NB4 (cell line): ENCODE measurements at regions not wholly inside any gene's neighbourhood (a gene's known extent, or its start where the extent isn't known, plus 50 kb on each side); places are given as distances from the start of the nearest gene placed in this dataset.

Source experiments
- DNase-seq: peaks from one replicate; pipeline ENCODE4 v3.0.0; 2010; ENCODE audit warnings: low read depth
- H3K4me3 ChIP-seq: one replicate; pipeline ENCODE4 v1.5.1; 2011; ENCODE audit warnings: mild to moderate bottlenecking, low read depth, low read length, moderate library complexity
- CTCF ChIP-seq: IDR thresholded peaks from one replicate; pipeline ENCODE4 v1.5.1; 2012; ENCODE audit warnings: low read depth, low read length
- MAX ChIP-seq: IDR thresholded peaks from 2 replicates; pipeline ENCODE4 v1.6.1; 2011; ENCODE audit warnings: low read depth, low read length
- MYC ChIP-seq: IDR thresholded peaks from 2 replicates; pipeline ENCODE4 v1.6.1; 2011; ENCODE audit warnings: low read depth, low read length
- POLR2A ChIP-seq: IDR thresholded peaks from 2 replicates; pipeline ENCODE4 v1.6.1; 2011; ENCODE audit warnings: mild to moderate bottlenecking; ENCODE audit not compliant: insufficient read length; ENCODE audit errors: extremely low read depth

- DNase-seq: peak; percentile 1
- H3K4me3 ChIP-seq: no peak overlapping the region
- TF ChIP-seq CTCF: no peak
- no peak for TF ChIP-seq MYC
- no peak for TF ChIP-seq MAX
- TF ChIP-seq POLR2A: no peak
Measured at GRCh38 chr1:166354406-166354805, 187.6 kb upstream of the FAM78B start.

GRCh38 chr1:166365081-166365480, 198.3 kb upstream of the FAM78B start:
- TF ChIP-seq MAX: no peak
- no peak for TF ChIP-seq MYC
- DNase-seq: no peak

GRCh38 chr1:166368030-166368429, 201.2 kb upstream of the FAM78B start:
- no peak for DNase-seq
- no peak for TF ChIP-seq POLR2A
- TF ChIP-seq MYC: no peak
- no peak for TF ChIP-seq CTCF
- no peak for TF ChIP-seq MAX
- no peak overlapping the region for H3K4me3 ChIP-seq

More at GRCh38 chr1:166365081-166365480, 198.3 kb upstream of the FAM78B start:
- H3K4me3 ChIP-seq: no peak overlapping the region

- no peak overlapping the region for H3K4me3 ChIP-seq
- no peak for TF ChIP-seq CTCF
- TF ChIP-seq MAX: no peak
- no peak for TF ChIP-seq MYC
- no peak for TF ChIP-seq POLR2A
- no peak for DNase-seq
Measured at GRCh38 chr1:166377896-166378295, 211.1 kb upstream of the FAM78B start.

- no peak for DNase-seq
- H3K4me3 ChIP-seq: no peak overlapping the region
- no peak for TF ChIP-seq CTCF
- TF ChIP-seq MYC: no peak
- no peak for TF ChIP-seq MAX
Measured at GRCh38 chr1:166378805-166379204, 212.0 kb upstream of the FAM78B start.

- DNase-seq: no peak
- TF ChIP-seq CTCF (no peak), MYC (no peak), MAX (no peak), POLR2A (no peak)
- no peak overlapping the region for H3K4me3 ChIP-seq
Measured at GRCh38 chr1:166379447-166379846, 212.6 kb upstream of the FAM78B start.
